ENCODE measurements at regions not wholly inside any gene's neighbourhood (a gene's known extent, or its start where the extent isn't known, plus 50 kb on each side); places are given as distances from the start of the nearest gene placed in this dataset.

- TF ChIP-seq EP300 (IDR thresholded peaks at IDR 0.05): no peak
- TF ChIP-seq, protein P1, sequence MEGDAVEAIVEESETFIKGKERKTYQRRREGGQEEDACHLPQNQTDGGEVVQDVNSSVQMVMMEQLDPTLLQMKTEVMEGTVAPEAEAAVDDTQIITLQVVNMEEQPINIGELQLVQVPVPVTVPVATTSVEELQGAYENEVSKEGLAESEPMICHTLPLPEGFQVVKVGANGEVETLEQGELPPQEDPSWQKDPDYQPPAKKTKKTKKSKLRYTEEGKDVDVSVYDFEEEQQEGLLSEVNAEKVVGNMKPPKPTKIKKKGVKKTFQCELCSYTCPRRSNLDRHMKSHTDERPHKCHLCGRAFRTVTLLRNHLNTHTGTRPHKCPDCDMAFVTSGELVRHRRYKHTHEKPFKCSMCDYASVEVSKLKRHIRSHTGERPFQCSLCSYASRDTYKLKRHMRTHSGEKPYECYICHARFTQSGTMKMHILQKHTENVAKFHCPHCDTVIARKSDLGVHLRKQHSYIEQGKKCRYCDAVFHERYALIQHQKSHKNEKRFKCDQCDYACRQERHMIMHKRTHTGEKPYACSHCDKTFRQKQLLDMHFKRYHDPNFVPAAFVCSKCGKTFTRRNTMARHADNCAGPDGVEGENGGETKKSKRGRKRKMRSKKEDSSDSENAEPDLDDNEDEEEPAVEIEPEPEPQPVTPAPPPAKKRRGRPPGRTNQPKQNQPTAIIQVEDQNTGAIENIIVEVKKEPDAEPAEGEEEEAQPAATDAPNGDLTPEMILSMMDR (IDR thresholded peaks at IDR 0.05): no peak
- no peak for TF ChIP-seq POLR2AphosphoS5 (IDR thresholded peaks at IDR 0.05)
- no peak for TF ChIP-seq POLR2A (IDR thresholded peaks at IDR 0.05)
Observed at GRCh38 chr6:140225701-140226436, 851.4 kb upstream of the CITED2 start.
